ENCODE measurements at regions not wholly inside any gene's neighbourhood (a gene's known extent, or its start where the extent isn't known, plus 50 kb on each side); places are given as distances from the start of the nearest gene placed in this dataset.
"Not testable (repeated sequence)": the region's sequence is repeated elsewhere in the genome, so short reads cannot be mapped to it uniquely, and the experiment has no call there.

- POLR2A ChIA-PET (ENCODE audit: low non-redundant PET); DNase-seq (ENCODE audit: low spot score): not testable (repeated sequence)
These were observed 628.8 kb downstream of the PRIM2 start for GRCh38 chr6:57946084-57946768.

GRCh38 chr6:57946769-57947091 is 629.3 kb downstream of the PRIM2 start:
- POLR2A ChIA-PET (ENCODE audit: low non-redundant PET); CTCF ChIA-PET; DNase-seq (ENCODE audit: low spot score); H3K27ac ChIP-seq: not testable (repeated sequence)

More at GRCh38 chr6:57946084-57946768, 628.8 kb downstream of the PRIM2 start:
- H3K27ac ChIP-seq, CTCF ChIA-PET: not testable (repeated sequence)

- POLR2A ChIA-PET (ENCODE audit: low non-redundant PET); DNase-seq (ENCODE audit: low spot score); H3K27ac ChIP-seq; CTCF ChIA-PET: not testable (repeated sequence)
These were observed 631.1 kb downstream of the PRIM2 start for GRCh38 chr6:57948481-57948880.

- DNase-seq (ENCODE audit: low spot score); H3K27ac ChIP-seq; CTCF ChIA-PET; POLR2A ChIA-PET (ENCODE audit: low non-redundant PET): not testable (repeated sequence)
These were observed 633.0 kb downstream of the PRIM2 start for GRCh38 chr6:57950430-57950829.

- CTCF ChIA-PET; H3K27ac ChIP-seq; DNase-seq (ENCODE audit: low spot score); POLR2A ChIA-PET (ENCODE audit: low non-redundant PET): not testable (repeated sequence)
These were observed 649.3 kb downstream of the PRIM2 start for GRCh38 chr6:57966757-57967156.

- CTCF ChIA-PET; DNase-seq (ENCODE audit: low spot score); H3K27ac ChIP-seq; POLR2A ChIA-PET (ENCODE audit: low non-redundant PET): not testable (repeated sequence)
These were observed 654.5 kb downstream of the PRIM2 start for GRCh38 chr6:57971956-57972355.

GRCh38 chr6:57974653-57975052 is 657.2 kb downstream of the PRIM2 start:
- ChIA-PET POLR2A (ENCODE audit: low non-redundant PET) (no interaction called here), CTCF (no interaction called here)
- no peak for DNase-seq (ENCODE audit: low spot score)
- H3K27ac ChIP-seq = no peak overlapping the region
- TF ChIP-seq CTCF (conservative IDR thresholded peaks at IDR 0.05; ENCODE audit: low read depth) = no peak

GRCh38 chr6:57975127-57975526 is 657.7 kb downstream of the PRIM2 start:
- DNase-seq (ENCODE audit: low spot score); POLR2A ChIA-PET (ENCODE audit: low non-redundant PET); H3K27ac ChIP-seq; CTCF ChIA-PET: not testable (repeated sequence)

- CTCF ChIA-PET; H3K27ac ChIP-seq; DNase-seq (ENCODE audit: low spot score); POLR2A ChIA-PET (ENCODE audit: low non-redundant PET): not testable (repeated sequence)
These were observed 658.9 kb downstream of the PRIM2 start for GRCh38 chr6:57976371-57976770.

- H3K27ac ChIP-seq; DNase-seq (ENCODE audit: low spot score); POLR2A ChIA-PET (ENCODE audit: low non-redundant PET): not testable (repeated sequence)
- CTCF ChIA-PET = interaction anchor here (0.6 kb wide), 1 partner anchor 404 kb away, joined by 3 read pairs; no protein-coding TSS in a partner anchor
These were observed 666.2 kb downstream of the PRIM2 start for GRCh38 chr6:57983603-57984002.

- POLR2A ChIA-PET (ENCODE audit: low non-redundant PET) = not testable (repeated sequence)
These were observed 667.1 kb downstream of the PRIM2 start for GRCh38 chr6:57984575-57984974.

GRCh38 chr6:57985734-57986133 is 668.3 kb downstream of the PRIM2 start:
- CTCF ChIA-PET = not testable (repeated sequence)

More at GRCh38 chr6:57984575-57984974, 667.1 kb downstream of the PRIM2 start:
- CTCF ChIA-PET; DNase-seq (ENCODE audit: low spot score); H3K27ac ChIP-seq: not testable (repeated sequence)

GRCh38 chr6:57986584-57986983 is 669.2 kb downstream of the PRIM2 start:
- DNase-seq (ENCODE audit: low spot score); POLR2A ChIA-PET (ENCODE audit: low non-redundant PET); CTCF ChIA-PET; H3K27ac ChIP-seq: not testable (repeated sequence)

More at GRCh38 chr6:57985734-57986133, 668.3 kb downstream of the PRIM2 start:
- H3K27ac ChIP-seq; DNase-seq (ENCODE audit: low spot score); POLR2A ChIA-PET (ENCODE audit: low non-redundant PET): not testable (repeated sequence)

GRCh38 chr6:57989520-57990080 is 672.2 kb downstream of the PRIM2 start:
- POLR2A ChIA-PET (ENCODE audit: low non-redundant PET); DNase-seq (ENCODE audit: low spot score); CTCF ChIA-PET; H3K27ac ChIP-seq: not testable (repeated sequence)

- H3K27ac ChIP-seq; CTCF ChIA-PET; DNase-seq (ENCODE audit: low spot score): not testable (repeated sequence)
- POLR2A ChIA-PET (ENCODE audit: low non-redundant PET) = interaction anchor here (0.7 kb wide), 1 partner anchor 73 kb away, joined by 3 read pairs; no protein-coding TSS in a partner anchor
These were observed 681.6 kb downstream of the PRIM2 start for GRCh38 chr6:57998858-57999619.

- POLR2A ChIA-PET (ENCODE audit: low non-redundant PET); CTCF ChIA-PET; DNase-seq (ENCODE audit: low spot score); H3K27ac ChIP-seq: not testable (repeated sequence)
These were observed 682.8 kb downstream of the PRIM2 start for GRCh38 chr6:58000233-58000632.

All from RWPE1 (cell line).